GM12878 (cell line): ENCODE measurements at regions not wholly inside any gene's neighbourhood (a gene's known extent, or its start where the extent isn't known, plus 50 kb on each side); places are given as distances from the start of the nearest gene placed in this dataset.

Experiments used
- ATAC-seq: fragments of 200-7000 bp; cut with Tn5 transposase; 3 replicates; pipeline ENCODE4 v1.9.1; 2020; ENCODE audit warnings: mild to moderate bottlenecking, moderate library complexity
- BruUV-seq: library from RNA; stranded (reverse); fragments of 400-500 nt; replicated peaks from 2 replicates; lab custom pipeline; 2021; lab: Mats Ljungman, UMichigan
- CTCF ChIA-PET: fragments of 300-600 bp; sonication (Branson Sonifier 250); formaldehyde crosslinking; extraction: SDS; loops from one replicate; lab custom pipeline; 2021; ENCODE audit warnings: inconsistent platforms; lab: Yijun Ruan, JAX
- POLR2A ChIA-PET: fragments of 350-600 bp; formaldehyde crosslinking; extraction: SDS; loops from one replicate; lab custom pipeline; 2021; ENCODE audit warnings: inconsistent platforms; lab: Charles Lee
- RAD21 ChIA-PET: fragments of 300-600 bp; sonication (Branson Sonifier 250); formaldehyde crosslinking; loops from one replicate; lab custom pipeline; 2023; ENCODE audit warnings: antibody characterized with exemption; ENCODE audit not compliant: unreplicated experiment; lab: Charles Lee
- SMC1A ChIA-PET: fragments of 300-600 bp; sonication (Branson Sonifier 250); formaldehyde crosslinking; loops from one replicate; lab custom pipeline; 2023; ENCODE audit not compliant: unreplicated experiment, uncharacterized antibody; lab: Charles Lee
- DNase-seq: peaks from one replicate; pipeline ENCODE4 v3.0.0-alpha.2; 2011; ENCODE audit warnings: low read depth, low spot score
- FAIRE-seq: peaks from 3 replicates; lab custom pipeline; 2011; peaks lifted over from hg19 to GRCh38; lab: Jason Lieb, UNC
- H2AFZ ChIP-seq: 2 replicates; pipeline ENCODE4 v1.6.0; 2011; ENCODE audit warnings: low read depth, low read length, control low read depth; ENCODE audit not compliant: control insufficient read depth
- H3K27ac ChIP-seq: 2 replicates; pipeline ENCODE4 v1.5.1; 2011; ENCODE audit warnings: control low read depth; ENCODE audit not compliant: control insufficient read depth, insufficient read depth
- H3K27me3 ChIP-seq, 2 experiments: replicated peaks in 1 of 2; 2 replicates each; pipeline versions ENCODE4 v1.6.0 to v1.6.1; 2011; ENCODE audit warnings: low read length in 1 of 2; ENCODE audit not compliant: control insufficient read depth in 2 of 2, insufficient read depth in 2 of 2
- H3K36me3 ChIP-seq, 2 experiments: 2 replicates each; pipeline ENCODE4 v1.5.1; 2011; ENCODE audit warnings: low read length in 1 of 2; ENCODE audit not compliant: control insufficient read depth in 2 of 2, insufficient read depth in 2 of 2
- H3K4me1 ChIP-seq: 2 replicates; pipeline ENCODE4 v1.6.1; 2011; ENCODE audit warnings: mild to moderate bottlenecking, low read length, moderate library complexity, mixed read lengths; ENCODE audit not compliant: control insufficient read depth, insufficient read depth
- H3K4me2 ChIP-seq: 2 replicates; pipeline ENCODE4 v1.6.0; 2011; ENCODE audit warnings: control low read depth; ENCODE audit not compliant: control insufficient read depth, insufficient read depth
- H3K4me3 ChIP-seq: fragments of 200-600 bp; sonication (generic); 2 replicates; pipeline ENCODE4 v1.5.1; 2016
- H3K79me2 ChIP-seq: 2 replicates; pipeline ENCODE4 v1.6.0; 2011; ENCODE audit warnings: low read length; ENCODE audit not compliant: control insufficient read depth, insufficient read depth
- H3K9ac ChIP-seq: 2 replicates; pipeline ENCODE4 v1.8.0; 2011; ENCODE audit warnings: low read length, control low read depth, mixed read lengths; ENCODE audit not compliant: control insufficient read depth, insufficient read depth
- H3K9me3 ChIP-seq: replicated peaks from 3 replicates; pipeline ENCODE4 v1.5.1; 2011; ENCODE audit warnings: mild to moderate bottlenecking, low read length; ENCODE audit not compliant: control insufficient read depth, insufficient read depth
- H4K20me1 ChIP-seq: 2 replicates; pipeline ENCODE4 v1.6.0; 2011; ENCODE audit not compliant: control insufficient read depth, insufficient read depth
- CBX5 ChIP-seq: sonication (generic); IDR thresholded peaks from 2 replicates; pipeline ENCODE4 v1.6.1; 2016; ENCODE audit warnings: low read depth, moderate library complexity, mild to moderate bottlenecking, inconsistent platforms
- FOS ChIP-seq: IDR thresholded peaks from 3 replicates; pipeline ENCODE4 v1.6.1; 2011; ENCODE audit warnings: borderline replicate concordance; ENCODE audit not compliant: insufficient read length; ENCODE audit errors: extremely low read depth
- HDAC2 ChIP-seq: fragments of 200-600 bp; sonication (generic); IDR thresholded peaks from 2 replicates; pipeline ENCODE4 v1.6.1; 2017
- HDAC6 ChIP-seq: fragments of 200-600 bp; sonication (generic); IDR thresholded peaks from one replicate; pipeline ENCODE4 v1.8.0; 2017; ENCODE audit warnings: antibody characterized with exemption; ENCODE audit not compliant: unreplicated experiment
- KDM1A ChIP-seq: fragments of 200-600 bp; sonication (generic); IDR thresholded peaks from 2 replicates; pipeline ENCODE4 v1.6.1; 2016; ENCODE audit warnings: borderline replicate concordance
- MTA3 ChIP-seq: IDR thresholded peaks from 2 replicates; pipeline ENCODE4 v1.6.1; 2012; ENCODE audit warnings: low read length, inconsistent platforms, borderline replicate concordance
- NFXL1 ChIP-seq: fragments of 450-650 bp; IDR thresholded peaks from 2 replicates; pipeline ENCODE4 v1.6.1; 2017; ENCODE audit warnings: antibody characterized with exemption, mild to moderate bottlenecking, borderline replicate concordance
- NFYB ChIP-seq: IDR thresholded peaks from 2 replicates; pipeline ENCODE4 v1.6.1; 2011; ENCODE audit warnings: low read depth, mild to moderate bottlenecking, low read length, improper control_type of control experiment, moderate library complexity; ENCODE audit not compliant: insufficient read depth
- POLR2AphosphoS5 ChIP-seq: IDR thresholded peaks from 2 replicates; pipeline ENCODE4 v1.6.1; 2011; ENCODE audit warnings: mild to moderate bottlenecking, low read length, inconsistent platforms
- SRF ChIP-seq, 2 experiments: IDR thresholded peaks; 2 replicates each; pipeline ENCODE4 v1.6.1; 2011; ENCODE audit warnings: low read depth in 2 of 2, low read length in 2 of 2, mild to moderate bottlenecking in 1 of 2, moderate library complexity in 1 of 2
- YY1 ChIP-seq: IDR thresholded peaks from 2 replicates; pipeline ENCODE4 v1.6.1; 2011; ENCODE audit warnings: low read depth, mild to moderate bottlenecking, low read length
- ZBED1 ChIP-seq: IDR thresholded peaks from 2 replicates; pipeline ENCODE4 v1.6.1; 2016; ENCODE audit warnings: borderline replicate concordance
- ZNF622 ChIP-seq: fragments of 450-650 bp; IDR thresholded peaks from 2 replicates; pipeline ENCODE4 v1.6.1; 2017; ENCODE audit warnings: mild to moderate bottlenecking, inconsistent platforms
- WGBS: methylation state at CpG from one replicate; pipeline ENCODE4 v1.1.6; 2016; ENCODE audit warnings: low lambda C conversion rate; ENCODE audit not compliant: insufficient replicate concordance, insufficient coverage; ENCODE audit errors: missing lambda C conversion rate; 5-methylcytosine and 5-hydroxymethylcytosine counted together
- in situ Hi-C: fragments of 300-500 bp; cut with MboI; formaldehyde crosslinking; loops from 9 replicates; pipeline ENCODE4 v1.14.3; 2018; ENCODE audit warnings: mixed read lengths
- intact Hi-C: fragments of 100-400 bp; cut with micrococcal nuclease; formaldehyde crosslinking; loops from one replicate; pipeline ENCODE4 v1.14.2; 2022; ENCODE audit not compliant: unreplicated experiment
- TF ChIP-seq, protein P1 (sequence below): IDR thresholded peaks from 2 replicates; pipeline ENCODE4 v1.6.1; 2011; ENCODE audit warnings: borderline replicate concordance, low read depth, mild to moderate bottlenecking, moderate library complexity, low read length; ENCODE audit not compliant: insufficient read depth, poor library complexity, severe bottlenecking
- TF ChIP-seq, protein P2 (sequence below): fragments of 450-650 bp; IDR thresholded peaks from 2 replicates; pipeline ENCODE4 v1.6.1; 2017; ENCODE audit warnings: antibody characterized with exemption, mild to moderate bottlenecking, moderate library complexity
- TF ChIP-seq, protein P3 (sequence below): fragments of 450-650 bp; formaldehyde crosslinking; IDR thresholded peaks from 2 replicates; pipeline ENCODE4 v1.5.0; 2022; ENCODE audit warnings: mild to moderate bottlenecking, missing genetic modification characterization

DNA sequence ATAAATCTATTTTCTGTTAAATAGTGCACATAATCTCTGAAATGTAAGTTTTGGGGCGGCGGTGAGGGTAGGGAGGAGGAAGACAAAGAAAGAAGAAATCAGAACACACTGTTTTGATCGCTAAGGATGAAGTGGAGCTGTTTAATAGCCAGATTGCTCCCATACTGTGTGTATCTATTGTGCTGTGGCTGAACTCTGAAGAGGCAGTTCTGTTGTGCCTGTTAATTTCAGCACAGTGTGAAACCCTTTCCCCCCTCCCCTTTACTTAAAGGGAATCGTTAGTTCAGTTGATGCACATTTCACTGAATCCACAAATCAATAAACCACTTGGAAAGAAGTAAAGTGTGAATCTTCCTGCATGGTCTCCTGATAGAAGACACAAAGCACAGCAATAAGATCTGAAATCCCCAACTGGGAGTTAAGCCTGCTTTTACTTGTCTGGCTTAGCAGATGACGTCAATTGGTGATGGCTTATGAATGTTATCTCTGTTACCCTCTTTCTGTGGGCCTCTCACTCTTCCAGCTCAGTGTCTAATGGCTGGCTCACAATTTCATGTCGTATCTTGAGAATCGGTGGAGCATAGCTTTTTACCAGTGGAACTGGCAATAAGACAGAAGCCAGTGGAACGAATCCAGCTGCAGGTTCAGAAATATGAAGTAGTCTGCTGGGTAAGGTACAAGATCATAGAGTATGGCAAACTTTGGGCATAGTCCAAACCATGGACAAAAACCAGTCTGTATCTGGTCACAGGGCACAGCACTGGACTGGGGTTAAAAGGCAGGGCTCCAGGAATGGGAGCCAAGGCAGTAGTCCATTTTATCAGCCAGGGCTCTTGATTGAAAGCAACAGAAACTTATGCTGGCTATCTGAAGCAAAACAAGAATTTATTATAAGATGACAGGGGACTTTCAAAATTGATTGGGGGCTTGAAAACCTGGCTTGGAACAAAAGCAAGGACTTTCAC lies 413.5 kb upstream of the SEL1L start (continued):
- TF ChIP-seq FOS (no peak), CBX5 (no peak), NFXL1 (no peak), ZNF622 (no peak), NFYB (no peak), KDM1A (no peak), YY1 (no peak)
- TF ChIP-seq, protein P1, sequence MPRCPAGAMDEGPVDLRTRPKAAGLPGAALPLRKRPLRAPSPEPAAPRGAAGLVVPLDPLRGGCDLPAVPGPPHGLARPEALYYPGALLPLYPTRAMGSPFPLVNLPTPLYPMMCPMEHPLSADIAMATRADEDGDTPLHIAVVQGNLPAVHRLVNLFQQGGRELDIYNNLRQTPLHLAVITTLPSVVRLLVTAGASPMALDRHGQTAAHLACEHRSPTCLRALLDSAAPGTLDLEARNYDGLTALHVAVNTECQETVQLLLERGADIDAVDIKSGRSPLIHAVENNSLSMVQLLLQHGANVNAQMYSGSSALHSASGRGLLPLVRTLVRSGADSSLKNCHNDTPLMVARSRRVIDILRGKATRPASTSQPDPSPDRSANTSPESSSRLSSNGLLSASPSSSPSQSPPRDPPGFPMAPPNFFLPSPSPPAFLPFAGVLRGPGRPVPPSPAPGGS, result no peak

DNA sequence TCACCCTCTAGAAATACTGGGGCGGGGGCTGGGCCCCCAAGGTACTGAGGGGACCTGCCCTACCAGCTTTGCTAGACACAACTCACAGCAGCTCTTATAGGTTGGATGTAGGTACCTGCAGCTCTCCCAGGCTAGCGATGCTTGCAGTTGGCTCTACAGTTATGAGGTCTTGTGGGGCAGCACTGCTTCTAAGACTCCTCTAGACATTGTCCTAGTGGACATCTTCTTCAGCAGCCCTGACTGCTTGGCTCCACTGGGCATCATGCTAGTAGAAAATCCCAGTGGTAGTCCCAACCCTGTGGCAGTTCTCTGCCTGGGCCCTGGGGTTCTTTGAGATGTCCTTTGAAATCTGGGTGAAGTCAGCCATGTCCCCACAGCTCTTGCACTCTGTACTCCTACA lies 419.3 kb upstream of the SEL1L start:
- RAD21 ChIA-PET, result no interaction called here
- in situ Hi-C loops, result no loop called here
- H3K79me2 ChIP-seq, result no peaks in the 10 kb centered on the region
- ATAC-seq, result no peak
- SMC1A ChIA-PET, result no interaction called here
- no peaks in the 10 kb centered on the region for H3K4me1 ChIP-seq
- POLR2A ChIA-PET, result no interaction called here
- H3K36me3 ChIP-seq, result no peaks in the 10 kb centered on the region
- WGBS, result 13% methylated on average over 2 of the region's 2 CpGs
- no peak for DNase-seq
- intact Hi-C loops, result no loop called here
- no peaks in the 10 kb centered on the region for H3K9me3 ChIP-seq
- CTCF ChIA-PET, result no interaction called here
- H3K27me3 ChIP-seq, result no peaks in the 10 kb centered on the region
- FAIRE-seq, result no peak
- H3K4me3 ChIP-seq, result no peak overlapping the region
- no peak overlapping the region for H3K27ac ChIP-seq
- H2AFZ ChIP-seq, result no peak overlapping the region
- H3K9ac ChIP-seq, result no peak overlapping the region
- H3K4me2 ChIP-seq, result no peak overlapping the region
- no peaks in the 10 kb centered on the region for H4K20me1 ChIP-seq
- no TSS peak for BruUV-seq
- TF ChIP-seq MTA3 (no peak), HDAC6 (no peak), SRF (IDR thresholded peaks at IDR 0.05; ENCODE audit: low read depth in 2 of 2, low read length in 2 of 2) (no peak), HDAC2 (no peak), POLR2AphosphoS5 (no peak), ZBED1 (no peak)
- TF ChIP-seq, protein P2, sequence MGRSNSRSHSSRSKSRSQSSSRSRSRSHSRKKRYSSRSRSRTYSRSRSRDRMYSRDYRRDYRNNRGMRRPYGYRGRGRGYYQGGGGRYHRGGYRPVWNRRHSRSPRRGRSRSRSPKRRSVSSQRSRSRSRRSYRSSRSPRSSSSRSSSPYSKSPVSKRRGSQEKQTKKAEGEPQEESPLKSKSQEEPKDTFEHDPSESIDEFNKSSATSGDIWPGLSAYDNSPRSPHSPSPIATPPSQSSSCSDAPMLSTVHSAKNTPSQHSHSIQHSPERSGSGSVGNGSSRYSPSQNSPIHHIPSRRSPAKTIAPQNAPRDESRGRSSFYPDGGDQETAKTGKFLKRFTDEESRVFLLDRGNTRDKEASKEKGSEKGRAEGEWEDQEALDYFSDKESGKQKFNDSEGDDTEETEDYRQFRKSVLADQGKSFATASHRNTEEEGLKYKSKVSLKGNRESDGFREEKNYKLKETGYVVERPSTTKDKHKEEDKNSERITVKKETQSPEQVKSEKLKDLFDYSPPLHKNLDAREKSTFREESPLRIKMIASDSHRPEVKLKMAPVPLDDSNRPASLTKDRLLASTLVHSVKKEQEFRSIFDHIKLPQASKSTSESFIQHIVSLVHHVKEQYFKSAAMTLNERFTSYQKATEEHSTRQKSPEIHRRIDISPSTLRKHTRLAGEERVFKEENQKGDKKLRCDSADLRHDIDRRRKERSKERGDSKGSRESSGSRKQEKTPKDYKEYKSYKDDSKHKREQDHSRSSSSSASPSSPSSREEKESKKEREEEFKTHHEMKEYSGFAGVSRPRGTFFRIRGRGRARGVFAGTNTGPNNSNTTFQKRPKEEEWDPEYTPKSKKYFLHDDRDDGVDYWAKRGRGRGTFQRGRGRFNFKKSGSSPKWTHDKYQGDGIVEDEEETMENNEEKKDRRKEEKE, result no peak
- TF ChIP-seq, protein P3, sequence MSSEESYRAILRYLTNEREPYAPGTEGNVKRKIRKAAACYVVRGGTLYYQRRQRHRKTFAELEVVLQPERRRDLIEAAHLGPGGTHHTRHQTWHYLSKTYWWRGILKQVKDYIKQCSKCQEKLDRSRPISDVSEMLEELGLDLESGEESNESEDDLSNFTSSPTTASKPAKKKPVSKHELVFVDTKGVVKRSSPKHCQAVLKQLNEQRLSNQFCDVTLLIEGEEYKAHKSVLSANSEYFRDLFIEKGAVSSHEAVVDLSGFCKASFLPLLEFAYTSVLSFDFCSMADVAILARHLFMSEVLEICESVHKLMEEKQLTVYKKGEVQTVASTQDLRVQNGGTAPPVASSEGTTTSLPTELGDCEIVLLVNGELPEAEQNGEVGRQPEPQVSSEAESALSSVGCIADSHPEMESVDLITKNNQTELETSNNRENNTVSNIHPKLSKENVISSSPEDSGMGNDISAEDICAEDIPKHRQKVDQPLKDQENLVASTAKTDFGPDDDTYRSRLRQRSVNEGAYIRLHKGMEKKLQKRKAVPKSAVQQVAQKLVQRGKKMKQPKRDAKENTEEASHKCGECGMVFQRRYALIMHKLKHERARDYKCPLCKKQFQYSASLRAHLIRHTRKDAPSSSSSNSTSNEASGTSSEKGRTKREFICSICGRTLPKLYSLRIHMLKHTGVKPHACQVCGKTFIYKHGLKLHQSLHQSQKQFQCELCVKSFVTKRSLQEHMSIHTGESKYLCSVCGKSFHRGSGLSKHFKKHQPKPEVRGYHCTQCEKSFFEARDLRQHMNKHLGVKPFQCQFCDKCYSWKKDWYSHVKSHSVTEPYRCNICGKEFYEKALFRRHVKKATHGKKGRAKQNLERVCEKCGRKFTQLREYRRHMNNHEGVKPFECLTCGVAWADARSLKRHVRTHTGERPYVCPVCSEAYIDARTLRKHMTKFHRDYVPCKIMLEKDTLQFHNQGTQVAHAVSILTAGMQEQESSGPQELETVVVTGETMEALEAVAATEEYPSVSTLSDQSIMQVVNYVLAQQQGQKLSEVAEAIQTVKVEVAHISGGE (CRISPR knock-in tag), result no peak
